HG02870 (cell line): ENCODE measurements at regions not wholly inside any gene's neighbourhood (a gene's known extent, or its start where the extent isn't known, plus 50 kb on each side); places are given as distances from the start of the nearest gene placed in this dataset.

Source experiments
- ATAC-seq: cut with Tn5 transposase; IDR thresholded peaks from one replicate; pipeline ENCODE4 v1.9.1; 2021; ENCODE audit warnings: mild to moderate bottlenecking, moderate library complexity; ENCODE audit not compliant: unreplicated experiment

DNA sequence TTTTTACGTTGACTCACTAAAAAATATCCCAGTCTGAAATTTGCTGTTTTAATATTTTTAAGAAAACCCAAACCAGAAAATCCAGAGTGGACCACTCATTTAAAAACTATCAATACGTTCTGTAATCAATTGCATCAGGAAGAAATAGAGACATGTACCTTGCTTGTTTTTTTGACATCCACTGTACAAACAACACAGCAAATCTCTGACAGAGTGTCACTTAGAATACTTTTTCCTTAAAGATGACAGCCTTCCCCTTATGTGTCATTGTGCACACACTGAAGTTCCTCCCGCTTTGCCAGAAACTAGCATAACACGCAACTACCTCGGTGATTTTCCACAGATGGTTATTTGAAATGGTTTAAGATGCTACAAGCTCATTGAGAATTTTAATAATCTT, 321.7 kb upstream of the PFKP start:
- no peak for ATAC-seq

DNA sequence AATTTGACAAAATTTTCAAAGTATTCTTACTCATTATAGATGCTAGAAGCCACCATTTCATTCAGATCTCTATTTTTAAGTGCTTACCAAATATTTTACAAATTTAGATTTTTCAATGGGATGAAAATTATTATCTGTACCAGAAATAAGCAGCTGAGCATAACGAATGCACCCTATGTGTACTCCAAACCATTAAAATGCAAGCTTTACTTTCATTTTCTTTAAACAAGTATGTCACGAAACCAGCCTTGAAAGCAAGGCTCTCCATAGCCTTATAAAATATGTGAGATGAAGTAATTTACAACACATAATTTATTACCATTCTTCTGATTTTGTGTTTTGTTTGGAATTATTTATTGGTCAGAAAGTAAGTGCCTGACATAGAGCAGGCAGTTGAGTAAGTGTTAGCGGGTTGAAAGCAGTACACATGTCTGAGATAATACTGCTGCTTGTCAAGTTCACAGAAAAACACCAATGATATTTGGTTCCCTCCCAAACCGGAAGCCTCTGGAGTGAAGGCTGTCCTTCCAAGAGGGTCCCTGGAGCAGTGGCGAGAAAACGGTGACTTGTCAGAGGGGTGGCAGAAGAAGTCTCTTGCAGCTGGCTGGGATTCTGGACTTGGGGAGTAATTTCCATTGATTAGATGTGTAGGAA, 322.7 kb upstream of the PFKP start:
- ATAC-seq, result no peak

DNA sequence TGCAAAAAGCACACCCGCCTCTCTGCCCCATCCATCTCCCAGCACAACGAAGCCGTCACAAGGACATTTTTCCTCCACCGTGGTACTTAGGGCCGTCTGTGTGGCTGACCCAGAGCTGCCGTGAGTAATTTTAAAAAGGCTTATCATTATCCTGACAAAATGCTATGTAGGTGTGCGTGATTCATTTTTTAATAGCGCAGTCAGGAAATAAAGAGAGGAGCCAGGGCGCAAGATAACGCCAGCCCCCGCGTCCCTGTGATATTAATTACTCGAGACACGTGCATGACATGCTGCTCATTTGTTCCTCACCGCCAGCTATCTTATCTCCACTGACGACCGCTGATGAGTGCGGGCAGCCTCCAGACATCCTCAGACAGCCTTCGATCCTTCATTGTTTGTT, 332.7 kb upstream of the PFKP start:
- no peak for ATAC-seq

DNA sequence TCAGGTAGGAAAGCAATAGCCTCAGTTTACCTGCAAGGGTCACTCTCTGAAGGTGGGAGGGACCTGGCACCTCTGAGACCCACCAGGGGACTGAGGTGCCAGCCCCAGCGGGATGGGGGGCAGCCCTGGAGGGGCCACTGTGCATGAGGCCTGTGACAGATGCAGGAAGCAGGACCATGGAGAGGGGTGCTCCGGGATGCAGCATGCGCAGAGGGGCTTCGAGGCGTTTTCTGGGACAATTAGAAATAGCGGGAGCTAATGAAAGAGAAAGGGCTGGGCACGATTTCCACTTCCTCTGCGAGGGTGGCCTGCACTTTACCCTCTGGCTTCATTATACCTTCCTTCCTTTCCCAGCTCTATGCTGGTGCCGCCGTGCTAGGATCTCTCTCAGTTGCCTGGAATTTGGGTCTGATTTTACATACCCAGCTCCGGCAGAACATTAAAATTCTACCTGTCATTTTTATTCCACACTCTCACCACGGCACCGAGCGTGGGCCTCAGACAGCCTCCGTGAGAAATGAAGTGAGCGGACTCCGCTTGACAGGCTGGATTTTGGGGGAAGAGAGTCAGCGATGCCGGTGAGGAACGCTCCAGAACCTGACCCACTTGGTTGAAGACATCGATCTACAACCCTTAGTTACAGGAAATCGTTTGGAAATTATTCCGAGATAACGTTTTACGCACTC, 333.9 kb upstream of the PFKP start:
- no peak for ATAC-seq

DNA sequence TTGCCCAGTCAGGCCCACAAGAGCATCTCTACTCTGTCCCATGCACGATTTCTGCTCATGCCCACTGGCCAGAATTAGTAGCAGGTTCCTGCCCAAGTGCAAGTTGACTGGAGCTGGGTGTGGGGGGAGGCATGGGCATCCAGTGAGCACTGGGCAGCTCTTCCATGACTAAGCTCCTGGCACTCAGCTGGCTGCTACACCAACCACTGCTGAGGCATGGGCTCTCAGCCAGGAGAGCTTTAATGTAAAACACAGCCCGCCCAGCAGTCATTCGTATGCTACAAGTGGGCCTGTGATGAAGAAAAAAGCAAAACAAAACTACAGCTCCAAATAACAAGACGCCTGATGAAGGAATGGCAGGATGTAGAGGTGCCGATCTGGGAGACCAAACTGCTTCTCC, 335.4 kb upstream of the PFKP start:
- no peak for ATAC-seq

DNA sequence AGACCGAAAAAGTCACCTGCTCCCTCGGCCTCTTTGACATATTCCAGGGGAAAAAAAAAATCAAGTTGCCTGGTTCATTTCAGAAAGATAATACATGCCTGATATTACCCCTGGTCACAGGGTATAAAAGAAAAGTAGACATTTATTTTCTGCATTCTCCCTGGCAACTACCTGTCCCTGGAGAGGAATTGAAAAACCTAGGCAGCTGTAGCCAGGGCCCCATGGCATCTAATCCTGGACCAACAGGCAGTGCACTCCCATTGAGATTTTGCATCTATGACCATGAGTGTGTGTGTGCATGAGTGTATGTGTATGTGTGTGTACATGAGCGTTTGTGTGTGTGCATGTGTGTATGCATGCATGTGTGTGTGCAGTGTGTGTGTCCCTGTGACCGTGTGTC, 338.2 kb upstream of the PFKP start:
- ATAC-seq, result no peak

DNA sequence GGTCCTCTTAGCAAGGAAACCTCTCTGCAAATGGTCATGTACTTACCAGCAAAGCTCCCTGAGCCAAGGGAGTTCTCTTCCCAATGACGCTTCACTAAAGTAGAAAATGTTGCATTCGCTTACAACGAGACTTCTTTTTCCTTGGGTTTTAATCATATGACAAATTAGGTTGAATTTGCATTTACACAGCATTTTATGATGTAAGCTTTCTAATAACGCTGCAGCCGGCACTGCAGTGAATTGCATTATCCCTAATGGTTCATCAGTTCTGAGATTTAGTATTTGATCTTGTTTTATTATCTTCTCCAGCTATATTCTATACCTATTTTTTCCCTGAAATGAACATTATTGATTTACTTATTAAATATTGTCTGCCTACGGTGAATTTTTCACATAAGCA, 339.3 kb upstream of the PFKP start:
- ATAC-seq, result no peak

DNA sequence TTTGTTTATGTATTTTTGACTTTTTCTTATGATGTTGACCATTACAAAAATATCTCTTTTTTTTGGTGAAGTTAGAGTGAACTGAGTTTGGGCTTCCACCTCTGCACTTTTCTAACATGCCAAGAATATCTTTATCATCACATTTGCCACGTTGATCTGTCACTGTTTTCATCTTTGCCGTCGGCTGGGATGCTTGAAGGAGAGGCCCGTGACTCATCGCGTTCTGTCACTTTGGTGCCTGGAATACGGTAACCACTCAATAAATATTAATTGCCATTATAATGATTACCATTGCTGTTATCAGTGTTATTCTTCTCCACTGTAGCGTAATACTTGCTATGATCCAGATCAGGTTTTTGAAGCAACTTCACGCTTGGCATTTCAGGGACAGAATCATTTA, 350.8 kb upstream of the PFKP start:
- no peak for ATAC-seq

DNA sequence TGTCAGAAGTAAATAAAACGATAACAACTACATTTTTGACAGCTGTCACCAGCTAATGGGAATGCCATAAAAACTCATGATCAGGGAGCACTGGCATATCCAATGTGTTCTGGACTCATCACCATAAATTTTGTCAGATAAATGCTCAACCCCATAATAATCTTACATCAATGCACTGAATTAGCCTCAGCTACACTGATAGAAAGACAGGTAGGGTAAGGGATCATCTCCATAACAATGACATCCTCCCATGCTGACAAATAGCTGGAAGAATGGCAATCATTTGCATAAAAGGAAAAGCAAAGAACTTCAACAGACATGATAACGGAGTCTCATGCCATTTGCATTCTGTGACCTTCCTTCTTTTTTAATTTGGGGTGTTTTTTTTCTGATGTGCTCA, 352.8 kb upstream of the PFKP start:
- no peak for ATAC-seq

DNA sequence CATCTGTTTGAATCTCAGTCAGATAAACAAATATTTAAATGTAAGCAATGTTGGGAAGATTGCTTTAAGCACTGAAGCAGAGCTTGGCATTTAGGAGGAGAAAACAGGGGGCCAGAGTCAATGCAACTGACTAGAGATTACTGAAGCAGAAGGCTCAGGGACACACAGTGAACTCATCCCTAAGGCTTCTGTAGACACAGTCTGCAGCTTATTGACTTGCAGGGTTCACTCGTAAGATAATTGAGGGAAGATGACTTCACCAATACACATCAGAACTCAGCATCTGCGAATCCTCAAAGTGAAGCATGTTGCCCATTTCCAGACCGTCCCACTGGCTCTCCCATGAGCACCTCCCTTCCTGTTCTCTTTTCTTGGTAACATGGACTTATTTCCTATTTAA, 363.4 kb upstream of the PFKP start:
- no peak for ATAC-seq

DNA sequence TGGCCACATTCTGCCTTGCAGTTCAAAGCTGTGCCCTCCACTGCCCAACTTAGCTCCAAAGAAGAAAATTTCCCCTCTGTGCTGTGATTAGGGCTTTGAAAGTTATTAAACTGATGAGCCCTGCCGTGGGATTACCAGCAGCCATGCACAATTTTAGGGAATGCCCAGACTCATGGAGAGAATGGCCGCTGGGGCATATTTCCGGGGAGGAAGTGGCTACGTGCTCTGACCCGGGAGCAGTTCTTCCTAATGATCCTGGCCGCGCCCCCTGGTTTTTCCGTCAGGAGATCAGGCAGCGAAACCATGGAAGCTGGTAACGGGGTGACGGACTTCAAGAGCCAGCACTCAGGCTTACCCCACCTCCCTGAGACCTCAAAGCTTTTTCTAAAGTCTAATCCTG, 365.5 kb upstream of the PFKP start:
- no peak for ATAC-seq

DNA sequence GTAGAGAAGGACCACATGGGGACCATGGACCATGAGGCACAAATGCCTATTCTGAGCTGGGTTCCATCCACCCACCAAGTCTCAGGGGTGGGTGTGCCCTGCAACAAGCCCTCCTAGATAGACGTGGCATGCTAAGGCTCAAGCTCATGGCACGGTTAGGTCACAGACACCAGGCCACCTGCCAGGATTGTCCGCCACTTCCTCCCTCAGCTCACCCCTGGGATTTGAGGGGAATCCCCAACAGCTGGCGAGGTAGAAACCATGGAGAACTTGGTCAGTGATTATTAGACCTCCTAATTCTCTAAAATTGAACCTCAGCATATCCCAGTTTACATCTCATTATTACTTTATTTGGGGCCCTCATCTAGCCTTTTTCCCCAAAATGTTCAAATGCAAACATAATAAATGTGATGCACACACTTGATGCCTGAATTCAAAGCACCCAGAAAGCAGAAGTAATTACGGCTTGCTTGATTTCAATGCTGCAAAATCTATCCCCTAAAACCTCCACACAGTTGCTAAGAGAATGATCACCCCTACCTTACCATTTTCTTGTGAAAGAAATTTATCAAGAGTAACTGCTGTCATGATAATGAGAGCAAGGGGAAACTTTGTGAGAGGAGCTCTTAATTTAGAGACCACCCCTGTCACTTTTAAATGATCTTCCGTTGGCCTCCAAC, 366.6 kb upstream of the PFKP start:
- ATAC-seq, result no peak

DNA sequence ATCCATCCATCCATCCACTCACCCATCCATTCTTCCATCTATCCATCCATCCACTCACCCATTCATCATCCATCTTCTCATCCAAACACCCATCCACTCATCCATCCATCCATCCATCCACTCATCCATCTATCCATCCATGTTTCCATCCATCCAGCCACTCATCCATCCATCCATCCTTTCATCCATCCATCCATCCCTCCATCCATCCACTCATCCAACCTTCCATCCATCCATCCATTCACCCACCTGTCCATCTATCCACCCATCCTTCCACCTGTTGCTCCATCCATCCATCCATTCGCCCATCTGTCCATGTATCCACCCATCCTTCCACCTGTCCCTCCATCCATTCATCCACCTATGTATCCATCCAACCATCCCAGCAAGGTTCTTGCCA, 378.4 kb upstream of the PFKP start:
- no peak for ATAC-seq

DNA sequence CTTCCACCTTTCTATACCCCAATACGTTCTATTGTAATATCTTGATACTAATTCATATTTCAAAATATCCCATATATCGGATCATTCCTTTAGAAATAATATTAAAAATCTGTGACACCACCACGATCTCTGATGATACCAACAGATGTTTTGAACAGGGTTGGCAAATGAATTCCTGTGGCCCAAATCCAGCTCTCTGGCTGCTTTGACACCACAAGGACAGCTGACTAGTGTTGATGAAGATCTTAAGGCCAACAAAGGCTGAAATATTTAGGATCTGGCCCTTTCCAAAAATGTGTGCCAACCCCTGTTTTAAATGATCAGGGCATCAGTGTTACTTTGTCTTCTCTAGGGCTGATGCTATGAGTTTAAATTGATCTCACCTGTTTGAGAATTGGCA, 380.7 kb upstream of the PFKP start:
- no peak for ATAC-seq

DNA sequence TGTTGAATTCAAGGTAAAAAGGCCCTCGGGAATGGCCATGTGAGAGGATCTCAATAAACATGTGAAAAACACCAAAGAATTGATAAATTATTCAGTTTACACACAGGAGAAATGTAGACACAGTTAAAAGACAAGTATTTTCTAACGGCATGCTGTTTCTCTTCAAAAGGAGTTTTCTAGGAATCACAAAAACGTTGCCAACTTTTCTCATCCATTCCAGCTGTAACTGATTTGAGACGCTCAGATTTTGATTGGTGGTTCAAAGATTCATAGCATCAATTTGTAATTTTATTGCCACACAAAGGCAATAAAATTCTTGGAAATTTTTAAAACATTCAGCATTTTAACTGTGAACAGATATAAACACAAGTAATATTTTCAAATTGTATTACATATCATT, 384.9 kb upstream of the PFKP start:
- ATAC-seq, result no peak

DNA sequence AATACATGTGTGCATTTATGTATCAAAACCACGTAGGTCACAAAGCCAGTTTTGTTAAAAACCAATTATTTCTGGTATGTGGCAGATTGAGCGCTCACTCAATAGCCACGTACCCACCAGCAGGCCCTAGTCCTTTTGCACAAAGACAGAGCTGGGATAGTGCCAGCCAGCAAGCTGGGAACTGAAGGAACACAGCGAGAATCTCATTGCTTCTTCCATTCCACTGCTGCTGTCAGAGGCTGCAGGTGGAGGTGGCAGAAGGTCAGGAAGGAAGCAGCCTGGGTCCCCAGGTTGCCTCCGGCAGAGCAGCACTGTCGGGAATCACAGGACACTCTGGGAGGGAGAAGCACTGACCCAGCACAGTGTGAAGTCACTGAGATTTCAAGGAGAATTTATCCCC, 385.5 kb upstream of the PFKP start:
- no peak for ATAC-seq

DNA sequence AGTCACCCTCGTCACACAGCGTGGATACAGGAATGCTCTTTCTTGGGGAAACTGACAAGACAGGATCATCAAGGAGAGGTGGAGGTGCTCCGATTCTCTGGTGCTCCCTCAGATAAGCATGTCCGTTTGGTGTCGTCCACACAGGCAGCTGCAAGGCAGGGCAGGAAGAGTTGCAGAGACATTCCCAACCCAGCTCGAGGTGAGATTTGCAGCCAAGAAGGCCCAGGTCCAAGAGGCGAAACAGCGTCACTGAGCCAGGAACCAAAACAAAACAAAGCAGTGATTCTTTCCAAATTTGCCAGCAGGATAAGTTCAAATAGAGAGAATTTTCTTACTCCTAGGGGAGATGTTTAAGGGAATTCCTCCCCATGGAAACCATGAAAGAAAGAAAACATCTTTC, 386.5 kb upstream of the PFKP start:
- no peak for ATAC-seq

DNA sequence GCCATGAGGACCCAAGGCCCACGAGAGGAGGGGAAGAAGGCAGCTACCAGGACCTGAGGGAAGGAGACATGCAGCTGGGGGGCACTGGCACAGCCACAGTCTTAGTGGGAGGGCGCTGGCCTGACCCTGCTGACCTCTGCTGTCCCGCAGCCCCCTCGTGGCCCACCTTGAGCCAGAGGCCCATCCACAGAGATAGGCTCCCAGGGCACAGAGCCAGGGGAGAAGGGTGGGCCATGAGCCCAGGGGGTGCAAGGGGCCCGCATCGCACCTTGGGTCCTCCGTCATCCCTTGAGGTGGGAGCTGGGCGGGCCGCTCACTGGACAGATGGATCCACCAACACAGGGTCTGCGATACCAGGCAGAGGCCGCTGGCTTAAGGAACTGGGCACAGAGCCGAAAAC, 387.7 kb upstream of the PFKP start:
- ATAC-seq, result no peak

DNA sequence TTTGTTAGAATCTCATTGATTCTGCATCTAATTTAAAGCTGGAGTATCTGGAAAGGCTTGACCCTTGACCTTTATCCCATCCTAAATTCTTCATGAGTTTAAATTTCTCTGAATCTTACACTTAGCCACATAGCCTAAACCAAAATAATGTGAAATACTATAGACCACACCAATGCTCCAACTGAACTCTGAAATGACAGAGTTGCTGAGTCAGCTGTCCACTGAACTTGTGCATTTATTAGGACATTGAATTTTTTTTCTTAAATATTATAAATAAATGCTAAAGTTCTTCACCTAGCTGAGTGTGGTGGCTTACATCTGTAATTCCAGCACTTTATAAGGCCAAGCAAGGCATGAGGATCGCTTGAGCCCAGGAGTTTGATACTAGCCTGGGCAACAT, 390.9 kb upstream of the PFKP start:
- no peak for ATAC-seq

DNA sequence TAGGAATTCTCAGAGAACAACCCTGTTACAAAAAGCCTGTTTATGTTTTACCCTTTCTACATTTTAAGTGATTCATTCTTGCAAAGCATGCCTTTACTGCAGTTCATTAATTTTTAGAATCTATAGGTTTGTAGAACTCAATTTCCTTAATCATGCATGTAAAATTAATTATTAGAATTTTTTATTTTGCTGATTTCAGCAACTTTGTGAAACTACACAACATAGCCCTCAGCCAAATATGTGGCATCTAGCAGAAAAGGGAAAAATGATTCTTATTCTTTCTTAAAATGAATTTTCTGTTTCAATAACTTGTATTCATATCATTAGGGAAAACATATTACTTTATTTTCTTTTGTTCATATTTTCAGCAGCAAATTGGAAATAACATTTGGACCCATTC, 392.9 kb upstream of the PFKP start:
- ATAC-seq, result no peak

DNA sequence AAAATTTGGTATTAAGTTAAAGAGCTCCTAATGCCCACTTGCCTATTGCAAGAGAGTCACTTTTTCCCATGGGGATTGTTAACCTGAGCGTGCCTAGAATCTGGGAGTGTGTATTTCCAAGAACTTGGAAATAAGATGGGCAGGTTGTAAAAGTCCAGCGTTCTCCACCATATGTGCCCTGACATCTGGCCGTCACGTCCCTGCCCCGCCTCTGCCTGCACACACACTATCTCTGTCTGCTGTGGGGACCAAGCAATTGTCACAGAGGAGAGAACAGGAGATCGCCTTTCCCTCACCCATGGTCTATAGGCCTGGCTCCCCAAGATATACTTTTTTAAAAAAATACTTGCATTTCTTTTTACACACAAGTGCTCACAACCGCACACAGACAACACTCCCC, 396.5 kb upstream of the PFKP start:
- ATAC-seq, result no peak

DNA sequence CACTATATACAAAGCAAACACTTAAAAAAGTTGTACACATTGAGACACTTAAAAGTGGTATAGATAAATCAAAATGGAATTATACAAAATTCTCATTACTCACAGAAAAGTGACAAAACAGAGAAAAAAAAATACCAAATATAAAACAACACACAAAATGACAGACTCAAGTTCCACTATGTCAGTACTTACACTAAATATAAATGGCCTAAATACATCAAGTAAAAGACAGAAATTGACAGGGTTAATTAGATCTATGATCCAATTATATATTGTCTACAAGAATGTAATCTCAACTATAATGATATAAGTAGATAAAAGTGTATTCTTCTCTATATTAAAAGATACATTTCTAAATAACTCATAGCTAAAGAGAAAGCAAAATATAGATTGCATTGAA, 401.6 kb upstream of the PFKP start:
- ATAC-seq, result no peak

DNA sequence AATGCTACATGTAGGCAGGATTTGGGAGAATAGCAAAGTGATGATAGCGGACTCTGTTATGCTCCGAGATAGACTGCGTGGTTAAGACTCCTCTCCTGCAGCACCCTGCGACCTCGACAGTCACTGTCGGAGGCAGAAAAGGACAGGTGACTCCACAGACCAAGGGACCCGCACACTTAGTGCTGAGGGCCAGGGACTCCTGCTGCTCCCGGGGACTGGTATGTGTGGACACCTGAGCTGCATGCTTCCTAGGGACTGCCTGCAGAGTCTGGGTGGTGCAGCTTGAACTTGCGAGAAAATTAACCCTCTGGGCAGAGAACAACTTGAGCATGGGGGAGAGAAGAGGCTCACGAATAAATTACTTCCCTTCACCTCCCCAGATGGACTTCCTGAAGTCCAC, 407.1 kb upstream of the PFKP start:
- ATAC-seq, result no peak
